ENCODE measurements at regions not wholly inside any gene's neighbourhood (a gene's known extent, or its start where the extent isn't known, plus 50 kb on each side); places are given as distances from the start of the nearest gene placed in this dataset.

DNA sequence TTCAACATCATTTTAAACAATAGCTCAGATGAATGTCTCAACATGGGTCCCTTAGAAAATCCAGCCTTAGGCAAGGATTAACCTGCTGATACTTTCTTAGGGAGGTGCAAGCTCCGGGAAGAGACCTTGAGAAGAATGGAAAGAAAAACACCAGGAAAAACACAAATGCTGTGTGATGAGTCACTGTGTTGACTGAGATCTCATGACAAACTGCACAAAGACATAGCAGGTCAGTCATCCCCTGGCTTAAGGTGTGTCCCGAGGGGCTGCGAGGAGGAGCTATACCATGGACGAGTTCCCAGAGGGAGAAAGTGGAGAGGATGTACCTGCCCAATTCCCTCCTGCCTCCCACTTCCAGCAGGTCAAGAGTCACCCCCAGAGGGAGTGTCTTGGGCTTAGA, 98.0 kb downstream of the TEX36 start:
- no peak for DNase-seq (ENCODE audit: low read depth)
- no peak overlapping the region for H3K4me3 ChIP-seq (ENCODE audit: low read depth, low read length)
- TF ChIP-seq, protein P1, sequence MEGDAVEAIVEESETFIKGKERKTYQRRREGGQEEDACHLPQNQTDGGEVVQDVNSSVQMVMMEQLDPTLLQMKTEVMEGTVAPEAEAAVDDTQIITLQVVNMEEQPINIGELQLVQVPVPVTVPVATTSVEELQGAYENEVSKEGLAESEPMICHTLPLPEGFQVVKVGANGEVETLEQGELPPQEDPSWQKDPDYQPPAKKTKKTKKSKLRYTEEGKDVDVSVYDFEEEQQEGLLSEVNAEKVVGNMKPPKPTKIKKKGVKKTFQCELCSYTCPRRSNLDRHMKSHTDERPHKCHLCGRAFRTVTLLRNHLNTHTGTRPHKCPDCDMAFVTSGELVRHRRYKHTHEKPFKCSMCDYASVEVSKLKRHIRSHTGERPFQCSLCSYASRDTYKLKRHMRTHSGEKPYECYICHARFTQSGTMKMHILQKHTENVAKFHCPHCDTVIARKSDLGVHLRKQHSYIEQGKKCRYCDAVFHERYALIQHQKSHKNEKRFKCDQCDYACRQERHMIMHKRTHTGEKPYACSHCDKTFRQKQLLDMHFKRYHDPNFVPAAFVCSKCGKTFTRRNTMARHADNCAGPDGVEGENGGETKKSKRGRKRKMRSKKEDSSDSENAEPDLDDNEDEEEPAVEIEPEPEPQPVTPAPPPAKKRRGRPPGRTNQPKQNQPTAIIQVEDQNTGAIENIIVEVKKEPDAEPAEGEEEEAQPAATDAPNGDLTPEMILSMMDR (conservative IDR thresholded peaks at IDR 0.05; ENCODE audit: low read depth, low read length): no peak

DNA sequence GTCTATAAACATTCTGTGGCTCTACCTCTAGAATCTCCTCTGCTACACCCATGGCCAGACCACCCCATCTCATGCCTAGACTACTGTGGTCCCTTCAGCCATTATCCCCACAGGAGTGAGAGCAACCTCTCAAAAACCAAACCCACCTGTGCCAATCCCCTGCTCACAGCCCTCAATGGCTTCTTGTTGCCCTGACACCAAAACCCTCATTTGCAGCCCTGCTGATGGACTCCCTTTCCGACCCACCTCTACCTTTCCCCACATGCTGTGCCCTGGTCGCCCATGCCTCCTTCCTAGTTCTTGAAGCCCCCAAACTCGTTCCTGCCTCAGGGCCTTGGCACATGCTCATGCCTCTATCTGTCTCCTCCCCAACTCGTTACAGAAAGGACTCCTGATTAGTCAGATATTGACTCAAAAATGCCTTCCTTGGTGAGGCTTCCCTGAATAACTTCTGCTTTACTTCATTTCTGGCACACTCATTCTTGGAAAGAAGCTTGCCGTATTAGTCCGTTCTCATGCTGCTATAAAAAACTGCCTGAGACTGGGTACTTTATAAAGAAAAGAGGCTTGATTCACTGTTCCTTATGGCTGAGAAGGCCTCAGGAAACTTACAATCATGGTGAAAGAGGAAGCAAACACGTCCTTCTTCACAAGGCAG, 104.2 kb downstream of the TEX36 start:
- DNase-seq (ENCODE audit: low read depth): no peak
- TF ChIP-seq, protein P1 (conservative IDR thresholded peaks at IDR 0.05; ENCODE audit: low read depth, low read length): no peak
- H3K4me3 ChIP-seq (ENCODE audit: low read depth, low read length): no peak overlapping the region

DNA sequence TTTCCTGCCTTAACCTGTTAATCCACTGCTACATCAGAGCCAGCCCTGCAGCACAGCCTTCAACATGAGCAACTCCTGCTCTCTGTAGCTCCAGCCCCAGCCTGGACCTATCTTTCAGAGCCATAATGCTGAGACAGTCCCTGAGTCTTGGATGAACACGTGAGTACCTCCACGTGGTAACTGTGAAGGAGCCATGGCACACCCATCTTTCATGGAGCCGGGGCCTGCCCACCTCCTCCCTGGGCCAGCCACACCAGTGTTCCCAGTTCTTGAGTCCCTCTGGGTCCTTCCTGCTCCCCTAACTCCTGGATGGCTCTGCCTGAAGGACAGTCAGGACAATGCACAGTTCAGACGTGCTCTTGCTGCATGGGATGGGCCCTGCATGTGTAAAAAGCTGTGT, 107.1 kb downstream of the TEX36 start:
- TF ChIP-seq, protein P1 (conservative IDR thresholded peaks at IDR 0.05; ENCODE audit: low read depth, low read length): no peak
- H3K4me3 ChIP-seq (ENCODE audit: low read depth, low read length): no peak overlapping the region
- no peak for DNase-seq (ENCODE audit: low read depth)

DNA sequence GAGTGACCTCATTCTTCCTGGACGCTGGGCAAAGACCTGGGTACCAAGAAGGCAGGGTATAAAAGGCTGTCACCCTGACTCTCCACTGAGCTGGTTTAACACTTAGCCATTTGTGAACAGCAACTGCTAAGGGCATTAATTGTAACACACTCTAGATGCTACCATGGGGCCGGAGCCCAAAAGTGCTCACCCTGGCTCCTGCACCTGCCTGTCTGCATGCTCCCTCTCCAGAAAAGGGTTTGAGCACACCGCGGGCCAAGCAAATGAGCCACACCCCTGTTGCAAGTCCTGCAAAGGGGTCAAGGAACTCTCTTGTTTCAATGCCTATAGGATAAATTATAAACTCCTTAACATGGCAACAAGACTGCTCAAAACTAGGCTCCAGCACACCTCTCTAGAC, 114.8 kb downstream of the TEX36 start:
- TF ChIP-seq, protein P1 (conservative IDR thresholded peaks at IDR 0.05; ENCODE audit: low read depth, low read length): no peak
- H3K4me3 ChIP-seq (ENCODE audit: low read depth, low read length): no peak overlapping the region
- no peak for DNase-seq (ENCODE audit: low read depth)

DNA sequence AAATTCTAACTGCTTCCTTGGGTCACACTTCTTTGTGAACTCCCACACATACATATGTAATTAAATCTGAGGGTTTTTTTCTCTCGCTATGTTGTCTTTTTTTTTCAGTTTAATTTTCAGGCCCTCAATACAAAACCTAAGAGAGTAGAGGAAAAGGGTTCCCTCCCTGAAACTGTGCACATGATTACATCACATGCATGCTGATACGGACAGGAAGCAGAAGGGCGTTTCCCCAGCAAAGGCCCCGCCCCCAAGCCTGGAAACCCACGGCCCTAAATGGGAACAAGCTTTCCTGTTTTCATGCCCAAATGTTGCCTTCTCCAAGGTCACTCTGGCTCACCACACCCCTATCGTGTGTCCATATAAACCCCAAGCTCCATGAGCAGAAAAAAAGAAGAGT, 115.4 kb downstream of the TEX36 start:
- H3K4me3 ChIP-seq (ENCODE audit: low read depth, low read length): no peak overlapping the region
- no peak for DNase-seq (ENCODE audit: low read depth)
- TF ChIP-seq, protein P1 (conservative IDR thresholded peaks at IDR 0.05; ENCODE audit: low read depth, low read length): no peak

DNA sequence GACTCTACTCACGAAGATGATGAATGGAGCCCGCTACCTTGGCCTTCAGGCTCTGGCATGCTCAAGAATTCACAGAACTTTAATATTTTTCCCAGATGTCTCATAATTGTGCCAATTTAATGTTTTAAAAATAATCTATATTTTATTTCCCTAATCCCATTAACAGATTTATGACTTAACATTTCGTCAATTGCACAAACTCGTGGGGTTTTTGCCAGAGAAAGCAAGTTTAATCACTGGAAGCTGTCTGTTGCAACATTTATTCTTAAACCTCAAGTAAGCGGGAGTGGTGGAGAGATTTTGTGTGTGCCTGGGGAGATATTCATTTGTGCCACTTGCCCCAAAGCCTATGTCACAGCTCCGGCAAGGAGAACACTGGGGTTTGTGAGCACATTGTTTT, 117.9 kb downstream of the TEX36 start:
- TF ChIP-seq, protein P1 (conservative IDR thresholded peaks at IDR 0.05; ENCODE audit: low read depth, low read length): no peak
- H3K4me3 ChIP-seq (ENCODE audit: low read depth, low read length): no peak overlapping the region
- no peak for DNase-seq (ENCODE audit: low read depth)

DNA sequence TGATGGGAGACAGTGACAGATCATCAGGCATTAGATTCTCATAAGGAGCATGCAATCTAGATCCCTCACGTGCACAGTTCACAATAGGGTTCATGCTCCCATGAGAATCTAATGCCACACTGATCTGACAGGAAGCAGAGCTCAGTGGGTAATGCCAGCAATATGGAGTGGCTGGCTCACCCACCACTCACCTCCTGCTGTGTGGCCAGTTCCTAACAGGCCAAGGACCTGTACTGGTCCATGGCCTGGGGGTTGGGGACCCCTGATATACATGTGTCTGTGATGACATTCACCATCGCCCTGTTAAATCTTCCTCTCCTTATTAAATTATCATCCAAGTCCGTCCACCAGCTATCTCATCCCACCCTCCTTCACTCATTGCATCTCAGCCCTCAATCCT, 118.4 kb downstream of the TEX36 start:
- DNase-seq (ENCODE audit: low read depth): no peak
- H3K4me3 ChIP-seq (ENCODE audit: low read depth, low read length): no peak overlapping the region
- TF ChIP-seq, protein P1 (conservative IDR thresholded peaks at IDR 0.05; ENCODE audit: low read depth, low read length): no peak

Measured in choroid plexus epithelial cell (primary cell).